Calu3 (cell line): ENCODE measurements at regions not wholly inside any gene's neighbourhood (a gene's known extent, or its start where the extent isn't known, plus 50 kb on each side); places are given as distances from the start of the nearest gene placed in this dataset.

Experiments
- BruUV-seq: library from RNA; stranded (reverse); fragments of 400-500 nt; replicated peaks from 2 replicates; lab custom pipeline; 2021; lab: Mats Ljungman, UMichigan
- CTCF ChIA-PET: fragments of 300-600 bp; sonication (Branson Sonifier 250); formaldehyde crosslinking; loops from one replicate; lab custom pipeline; 2022; ENCODE audit warnings: antibody characterized with exemption; lab: Charles Lee
- DNase-seq: peaks from one replicate; pipeline ENCODE4 v3.0.0; 2022
- H3K27ac Mint-ChIP-seq: one replicate; pipeline ENCODE4 v1.8.0; 2022; ENCODE audit warnings: mixed read lengths; ENCODE audit not compliant: unreplicated experiment
- H3K27me3 Mint-ChIP-seq: one replicate; pipeline ENCODE4 v1.8.0; 2022; ENCODE audit warnings: mixed read lengths; ENCODE audit not compliant: unreplicated experiment
- H3K36me3 Mint-ChIP-seq: one replicate; pipeline ENCODE4 v1.8.0; 2022; ENCODE audit warnings: mild to moderate bottlenecking, moderate library complexity, mixed read lengths; ENCODE audit not compliant: insufficient read depth, unreplicated experiment
- H3K4me1 Mint-ChIP-seq: one replicate; pipeline ENCODE4 v1.8.0; 2022; ENCODE audit warnings: mild to moderate bottlenecking, low read depth, mixed read lengths; ENCODE audit not compliant: unreplicated experiment
- H3K4me3 Mint-ChIP-seq: one replicate; pipeline ENCODE4 v1.8.0; 2022; ENCODE audit warnings: mild to moderate bottlenecking, low read depth, moderate library complexity, mixed read lengths; ENCODE audit not compliant: unreplicated experiment
- H3K9me3 Mint-ChIP-seq: one replicate; pipeline ENCODE4 v1.8.0; 2022; ENCODE audit warnings: low read depth, mixed read lengths; ENCODE audit not compliant: unreplicated experiment
- CTCF ChIP-seq: fragments of 200-600 bp; IDR thresholded peaks from one replicate; pipeline ENCODE4 v1.8.0; 2022; ENCODE audit warnings: antibody characterized with exemption; ENCODE audit not compliant: unreplicated experiment
- intact Hi-C: fragments of 100-400 bp; cut with micrococcal nuclease; formaldehyde crosslinking; loops from one replicate; pipeline ENCODE4 v1.10.0; 2022; ENCODE audit not compliant: unreplicated experiment

- TF ChIP-seq CTCF, result no peak
- Mint-ChIP-seq H3K4me1 (no peaks in the 10 kb centered on the region), H3K9me3 (no peaks in the 10 kb centered on the region), H3K36me3 (no peaks in the 10 kb centered on the region), H3K27ac (no peak overlapping the region), H3K27me3 (no peaks in the 10 kb centered on the region), H3K4me3 (no peak overlapping the region)
- no TSS peak for BruUV-seq
- CTCF ChIA-PET, result no interaction called here
- intact Hi-C loops, result no loop called here
- no peak for DNase-seq
Observed at GRCh38 chr13:99703908-99704307, 202.6 kb downstream of the TM9SF2 start.

GRCh38 chr13:99702687-99703319, 201.5 kb downstream of the TM9SF2 start:
- intact Hi-C loops, result no loop called here
- Mint-ChIP-seq H3K9me3 (no peaks in the 10 kb centered on the region), H3K27me3 (no peaks in the 10 kb centered on the region), H3K36me3 (no peaks in the 10 kb centered on the region), H3K27ac (no peak overlapping the region), H3K4me3 (no peak overlapping the region), H3K4me1 (no peaks in the 10 kb centered on the region)
- TF ChIP-seq CTCF, result no peak
- no peak for DNase-seq
- no TSS peak for BruUV-seq
- CTCF ChIA-PET, result no interaction called here

- TF ChIP-seq CTCF, result no peak
- no peak overlapping the region for H3K4me3 Mint-ChIP-seq
- no peaks in the 10 kb centered on the region for H3K4me1 Mint-ChIP-seq
- no TSS peak for BruUV-seq
- no peaks in the 10 kb centered on the region for H3K9me3 Mint-ChIP-seq
- no peaks in the 10 kb centered on the region for H3K36me3 Mint-ChIP-seq
- intact Hi-C loops, result no loop called here
- CTCF ChIA-PET, result no interaction called here
- H3K27me3 Mint-ChIP-seq, result no peaks in the 10 kb centered on the region
- no peak for DNase-seq
- no peak overlapping the region for H3K27ac Mint-ChIP-seq
Observed at GRCh38 chr13:99700468-99700867, 199.2 kb downstream of the TM9SF2 start.

GRCh38 chr13:99698816-99699099, 197.5 kb downstream of the TM9SF2 start:
- no peak overlapping the region for H3K27ac Mint-ChIP-seq
- intact Hi-C loops, result no loop called here
- DNase-seq, result no peak

More at GRCh38 chr13:99698816-99699099, 197.5 kb downstream of the TM9SF2 start:
- H3K4me1 Mint-ChIP-seq, result no peaks in the 10 kb centered on the region
- H3K4me3 Mint-ChIP-seq, result no peak overlapping the region
- no peaks in the 10 kb centered on the region for H3K27me3 Mint-ChIP-seq
- BruUV-seq, result no TSS peak
- CTCF ChIA-PET, result no interaction called here
- H3K9me3 Mint-ChIP-seq, result no peaks in the 10 kb centered on the region
- TF ChIP-seq CTCF, result no peak
- no peaks in the 10 kb centered on the region for H3K36me3 Mint-ChIP-seq
